GM19438 (cell line): ENCODE measurements at regions not wholly inside any gene's neighbourhood (a gene's known extent, or its start where the extent isn't known, plus 50 kb on each side); places are given as distances from the start of the nearest gene placed in this dataset.

Experiments
- ATAC-seq: cut with Tn5 transposase; IDR thresholded peaks from one replicate; pipeline ENCODE4 v1.9.1; 2021; ENCODE audit warnings: low read depth; ENCODE audit not compliant: unreplicated experiment

GRCh38 chr12:98048326-98048725 is 467.1 kb upstream of the TMPO start:
- ATAC-seq, result no peak

DNA sequence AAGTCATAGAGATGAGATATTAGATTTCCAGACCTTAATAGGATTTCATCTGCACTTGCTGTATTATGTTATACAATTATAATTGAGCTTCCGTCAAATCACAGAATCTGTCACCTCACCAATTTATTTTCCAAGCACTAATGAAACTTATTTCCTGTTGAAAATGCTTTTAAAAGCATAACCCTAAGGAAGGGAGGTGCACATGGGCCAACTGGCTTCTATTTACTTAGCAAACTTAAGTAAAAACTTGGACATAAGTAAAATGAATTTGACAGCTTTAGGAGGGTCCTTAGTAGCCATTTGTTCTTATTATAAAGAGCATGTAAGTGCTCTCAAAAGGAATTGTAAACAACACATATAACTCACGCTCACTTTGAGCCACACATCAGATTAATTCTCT is 462.2 kb upstream of the TMPO start:
- ATAC-seq, result no peak

DNA sequence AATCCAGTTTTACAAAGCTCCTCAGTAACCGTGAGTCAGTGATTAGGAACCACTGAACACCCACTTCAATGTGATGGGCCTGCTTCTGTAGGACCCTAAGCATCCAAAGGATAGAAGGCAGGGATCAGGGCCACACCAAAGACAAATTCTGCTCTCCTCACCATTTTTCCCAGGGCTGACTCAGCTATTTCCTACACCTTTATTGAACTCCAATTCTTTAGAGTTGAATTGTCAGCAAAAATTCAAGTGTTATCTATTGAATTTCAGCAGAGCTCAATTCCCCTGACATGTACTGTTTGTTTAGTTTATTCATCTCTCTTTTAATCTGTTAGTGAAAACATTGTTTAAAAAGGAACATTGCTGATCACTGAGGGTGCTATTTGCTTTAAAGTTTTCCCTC is 457.7 kb upstream of the TMPO start:
- ATAC-seq, result no peak

DNA sequence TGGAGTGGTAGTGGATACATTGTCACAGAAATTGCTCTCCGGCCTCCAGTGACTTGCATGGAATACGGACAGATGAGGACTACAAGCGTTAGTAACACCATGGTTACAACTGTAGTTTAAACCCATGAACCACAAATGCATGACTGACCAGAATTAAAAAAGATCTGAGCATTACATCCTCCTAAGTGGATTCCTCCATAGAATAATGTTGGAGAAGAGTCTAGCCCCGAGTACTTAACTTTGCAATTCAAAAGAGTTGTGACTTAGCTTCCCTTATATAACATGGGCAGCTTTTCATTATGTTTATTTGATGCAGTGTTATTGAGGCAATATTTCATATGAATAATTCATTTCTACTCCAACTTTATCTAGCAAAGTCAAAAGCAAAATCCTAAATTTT is 457.2 kb upstream of the TMPO start:
- ATAC-seq, result no peak

DNA sequence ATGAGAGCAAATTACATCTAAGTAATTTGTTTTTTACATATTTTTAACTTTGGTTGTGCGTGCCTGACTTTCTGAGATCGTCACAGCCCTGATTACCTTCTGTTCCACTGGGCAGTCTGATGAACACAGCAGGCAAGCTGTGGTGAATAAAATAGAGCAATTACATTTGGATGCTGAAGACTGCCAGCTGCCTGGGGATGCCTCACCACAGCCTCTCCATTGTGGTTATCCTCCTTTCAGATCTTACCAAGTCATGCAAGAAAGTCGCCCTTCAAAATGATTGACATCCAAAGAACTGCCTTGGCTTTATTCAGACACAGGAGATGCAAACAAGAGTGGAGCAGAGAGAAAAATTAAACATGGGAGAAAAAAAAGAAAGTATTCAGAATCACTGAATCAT is 456.6 kb upstream of the TMPO start:
- ATAC-seq, result no peak

DNA sequence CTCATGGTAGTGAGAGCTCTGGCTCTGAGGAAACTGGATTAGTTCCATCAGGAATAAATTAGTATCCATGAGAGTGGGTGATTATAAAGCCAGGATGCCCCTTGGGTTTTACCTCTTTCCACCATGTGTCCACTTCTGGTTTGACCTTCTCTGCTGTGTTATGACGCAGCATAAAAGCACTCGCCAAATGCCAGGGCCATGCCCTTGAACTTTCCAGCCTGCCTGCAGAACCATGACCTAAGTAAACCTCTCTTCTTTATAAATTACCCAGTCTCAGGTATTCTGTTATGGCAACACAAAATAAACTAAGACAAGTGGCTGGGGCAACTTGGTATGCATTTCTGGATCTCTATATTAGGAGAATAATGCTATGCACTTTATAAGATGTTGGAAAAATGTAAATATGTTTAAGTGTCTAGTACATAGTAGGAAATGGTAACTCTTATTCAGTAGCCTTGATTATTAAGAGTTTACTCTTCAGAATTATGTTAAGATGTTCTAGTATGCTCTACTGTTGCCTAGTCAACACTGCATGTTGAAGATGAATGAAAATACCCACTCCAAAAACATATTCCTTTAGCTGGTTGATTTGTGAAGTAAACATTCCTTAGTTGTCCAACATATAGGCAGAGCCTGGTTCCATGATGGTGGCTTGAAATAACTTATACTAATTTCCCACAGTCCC is 455.6 kb upstream of the TMPO start:
- no peak for ATAC-seq

DNA sequence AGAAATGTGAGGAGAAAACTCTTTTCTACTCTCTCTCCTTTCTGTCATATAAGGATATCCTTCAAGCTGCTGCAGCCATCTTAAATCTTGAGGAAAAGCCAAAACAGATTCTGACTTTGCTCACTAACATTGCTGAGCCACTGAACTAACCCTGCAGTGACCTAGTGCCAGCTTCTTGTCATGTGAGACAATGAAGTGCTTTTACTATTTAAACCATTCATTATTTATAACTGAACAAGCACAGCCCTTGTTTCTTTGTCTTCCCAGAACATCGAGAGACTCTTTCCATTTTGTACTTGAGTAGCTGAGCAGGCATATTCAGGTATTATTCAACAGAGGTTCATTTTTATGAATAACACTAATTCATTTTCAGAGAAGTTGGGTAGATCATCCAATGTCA is 455.0 kb upstream of the TMPO start:
- no peak for ATAC-seq

DNA sequence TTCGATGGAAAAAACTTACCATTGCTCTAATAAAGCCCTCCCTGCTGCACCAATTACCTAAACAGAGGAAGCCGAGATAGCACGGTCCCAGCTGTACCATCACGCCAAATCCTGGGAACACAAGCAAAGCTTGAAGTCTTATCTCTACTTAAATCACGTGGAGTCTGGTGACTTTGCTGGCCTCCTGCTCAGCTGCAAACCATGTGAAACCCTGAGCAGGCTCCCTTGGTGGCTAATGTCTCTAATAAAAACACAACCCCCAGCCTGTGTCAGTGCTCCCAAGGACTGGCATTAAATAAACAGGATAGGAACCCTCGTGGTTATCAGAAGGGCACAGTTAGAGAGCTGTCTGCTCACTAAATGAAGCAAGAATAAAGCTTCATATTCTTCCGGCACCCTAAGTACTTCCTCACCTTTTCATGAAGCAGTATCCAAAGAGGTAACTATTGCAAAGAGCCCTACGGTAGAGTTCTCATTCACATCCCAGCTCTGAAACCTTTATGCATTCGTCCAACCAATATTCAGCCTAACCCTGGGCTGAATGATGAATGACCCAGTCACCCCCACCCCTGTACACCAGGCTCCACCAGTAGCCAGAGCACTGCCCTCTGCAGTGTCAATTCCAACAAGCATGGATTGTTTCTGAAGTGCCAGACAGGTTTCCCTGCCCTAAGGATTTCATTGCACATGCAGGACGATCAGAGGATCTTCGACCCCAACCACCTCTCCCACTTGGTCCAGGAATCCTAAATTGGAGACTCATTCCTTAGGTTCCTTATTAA is 452.7 kb upstream of the TMPO start:
- no peak for ATAC-seq

DNA sequence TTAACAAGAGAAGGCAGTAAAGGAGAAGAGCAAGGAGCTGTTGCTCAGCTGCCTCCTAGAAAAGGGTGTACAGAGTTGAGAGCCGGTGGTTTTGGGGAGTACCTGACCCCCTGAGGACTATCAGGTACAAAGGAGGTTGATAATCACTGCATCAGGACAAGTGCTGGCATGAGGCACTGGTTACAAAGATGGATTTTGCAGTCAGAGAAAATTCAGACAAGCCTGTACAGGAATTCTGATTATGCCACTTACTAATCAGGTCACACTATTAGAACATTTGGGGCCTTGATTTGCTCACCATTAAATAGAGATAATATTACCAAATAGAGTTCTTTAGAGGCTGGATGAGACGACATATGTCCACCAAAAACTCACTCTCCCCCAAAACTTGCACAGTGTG is 450.9 kb upstream of the TMPO start:
- ATAC-seq, result no peak

GRCh38 chr12:98067795-98068194 is 447.6 kb upstream of the TMPO start:
- no peak for ATAC-seq

DNA sequence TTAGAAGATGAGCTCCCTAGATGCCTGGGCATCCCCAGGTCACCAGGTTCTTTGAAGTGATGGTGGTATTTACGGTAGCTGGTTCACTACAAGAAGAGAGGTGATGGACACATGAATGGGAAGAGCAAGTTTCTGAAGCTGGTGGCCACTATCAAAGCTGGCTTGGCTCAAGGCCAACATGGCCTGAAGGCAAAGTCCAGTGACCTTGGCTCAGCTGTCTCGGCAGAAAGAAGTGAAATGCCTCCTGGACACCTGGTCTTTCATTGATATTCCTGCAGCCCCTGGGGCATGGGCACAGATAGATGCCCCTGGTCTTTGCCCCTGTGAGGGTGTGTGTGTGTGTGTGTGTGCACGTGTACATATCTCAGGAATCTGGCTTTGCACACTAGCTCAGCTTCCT is 441.8 kb upstream of the TMPO start:
- no peak for ATAC-seq

DNA sequence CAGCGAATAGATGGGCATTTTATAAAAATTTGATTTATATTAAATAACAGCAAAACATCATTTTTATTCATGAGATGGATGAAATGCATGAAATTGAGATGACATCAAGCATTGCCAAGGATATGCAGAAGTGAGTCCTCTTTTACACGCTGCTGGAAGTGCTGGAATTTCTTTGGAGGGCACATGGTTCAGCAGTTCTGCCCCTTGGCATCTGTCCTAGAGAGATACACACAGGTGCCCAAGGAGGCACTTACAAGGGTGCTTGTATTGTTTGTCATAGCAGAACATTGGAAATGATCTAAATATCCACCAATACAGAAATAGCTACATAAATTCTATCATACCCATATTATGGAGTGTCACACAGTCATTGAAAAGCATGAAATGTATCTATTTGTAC is 441.1 kb upstream of the TMPO start:
- ATAC-seq, result no peak

GRCh38 chr12:98084391-98084790 is 431.0 kb upstream of the TMPO start:
- ATAC-seq, result no peak

DNA sequence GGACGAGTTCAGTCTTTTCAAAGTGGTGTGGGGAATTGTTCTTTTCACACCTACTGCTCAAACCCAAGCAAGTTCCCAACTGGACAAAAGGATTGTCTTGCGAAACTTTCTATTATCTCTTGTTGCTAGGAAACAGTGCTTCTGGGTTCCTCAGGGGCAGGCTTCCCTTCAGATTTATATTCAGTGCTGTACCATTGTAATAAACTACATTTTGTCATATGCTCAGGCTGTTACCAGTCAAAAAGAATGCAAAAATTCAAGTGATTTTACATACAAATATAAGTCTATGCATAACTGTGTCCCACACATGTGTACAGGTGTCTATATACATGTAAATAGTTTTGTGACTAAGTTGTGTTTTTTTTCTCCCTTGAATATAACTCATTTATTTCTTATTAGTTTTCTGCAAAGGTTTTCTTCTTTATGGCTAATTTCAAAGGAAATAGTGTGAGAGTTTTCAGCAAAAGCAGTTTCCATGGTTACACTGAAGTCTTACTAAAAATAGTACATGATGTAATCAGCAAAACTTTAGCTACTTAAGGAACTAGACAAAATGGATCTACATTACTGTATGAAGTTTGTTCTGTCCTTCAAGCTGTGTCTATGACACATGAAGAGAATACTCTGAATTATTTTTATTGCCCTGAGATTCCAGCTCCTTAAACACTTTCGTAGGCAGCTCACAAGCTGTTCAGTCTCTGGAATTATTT is 430.2 kb upstream of the TMPO start:
- ATAC-seq, result no peak

GRCh38 chr12:98090731-98091130 is 424.7 kb upstream of the TMPO start:
- no peak for ATAC-seq

DNA sequence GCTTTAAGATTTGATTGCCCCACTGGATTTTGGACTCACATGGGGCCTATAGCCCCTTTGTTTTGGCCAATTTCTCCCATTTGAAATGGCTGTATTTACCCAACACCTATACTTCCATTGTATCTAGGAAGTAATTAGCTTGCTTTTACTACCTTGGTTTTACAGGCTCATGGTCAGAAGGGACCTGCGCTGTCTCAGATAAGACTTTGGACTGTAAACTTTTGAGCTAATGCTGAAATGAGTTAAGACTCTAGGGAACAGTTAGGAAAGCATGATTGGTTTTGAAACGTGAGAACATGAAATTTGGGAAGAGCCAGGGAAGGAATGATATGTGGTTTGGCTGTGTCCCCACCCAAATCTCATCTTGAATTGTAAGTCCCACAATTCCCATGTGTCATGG is 419.0 kb upstream of the TMPO start:
- no peak for ATAC-seq

DNA sequence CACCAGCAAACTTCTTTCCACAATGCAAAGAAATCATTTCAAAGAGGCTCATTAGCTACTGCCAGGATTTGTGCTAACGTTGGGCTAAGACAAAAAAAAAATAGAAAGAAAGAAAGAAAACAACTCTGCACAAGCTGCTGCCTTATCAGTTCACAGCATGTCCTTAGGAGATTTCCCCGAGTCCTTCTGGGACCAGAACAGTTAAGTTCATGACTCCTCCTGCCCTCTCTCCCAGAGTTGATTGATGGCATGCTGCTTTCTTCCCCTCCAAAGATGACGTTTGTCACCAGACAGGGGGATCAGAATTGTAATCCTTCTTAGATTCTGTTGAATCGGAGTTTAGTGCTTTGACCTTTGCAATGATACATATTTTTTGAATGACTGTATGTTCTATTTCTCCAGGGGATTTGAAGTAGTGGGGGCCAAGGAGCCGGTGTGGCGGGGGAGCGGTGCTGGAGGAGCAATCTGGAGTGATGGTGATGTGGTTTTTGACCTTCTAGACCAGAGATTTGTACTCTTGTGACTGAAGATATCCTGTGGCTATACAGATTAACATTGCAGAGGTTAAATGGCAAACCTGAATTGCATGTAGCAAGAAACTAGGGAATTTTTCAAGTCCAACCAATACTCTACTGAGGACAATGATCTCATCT is 409.2 kb upstream of the TMPO start:
- ATAC-seq, result no peak

DNA sequence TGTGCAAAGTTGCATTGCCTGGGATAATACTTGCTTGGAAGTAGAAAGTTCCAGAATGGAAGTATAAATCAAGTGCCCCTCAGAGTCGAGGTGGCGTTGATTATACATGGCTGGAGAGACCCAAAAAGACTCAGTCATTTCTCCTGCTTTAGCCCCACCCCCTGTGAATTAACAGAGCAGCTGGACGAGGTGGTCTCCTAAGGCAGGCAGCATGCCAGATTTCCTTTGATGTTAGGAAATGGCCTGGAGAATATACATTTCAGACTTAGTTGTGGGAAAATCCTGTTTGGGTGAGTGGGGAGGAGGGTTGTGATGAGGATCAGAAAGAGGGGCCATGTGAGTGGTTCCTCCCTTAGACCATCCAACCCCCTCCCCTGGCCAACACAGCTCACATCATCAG is 406.1 kb upstream of the TMPO start:
- no peak for ATAC-seq

- ATAC-seq, result no peak
Measured at GRCh38 chr12:98110536-98110935, 404.9 kb upstream of the TMPO start.

GRCh38 chr12:98113548-98113947 is 401.8 kb upstream of the TMPO start:
- ATAC-seq, result no peak

GRCh38 chr12:98121963-98122362 is 393.4 kb upstream of the TMPO start:
- no peak for ATAC-seq
